ENCODE measurements at regions not wholly inside any gene's neighbourhood (a gene's known extent, or its start where the extent isn't known, plus 50 kb on each side); places are given as distances from the start of the nearest gene placed in this dataset.

- H3K27me3 ChIP-seq (ENCODE audit: control insufficient read depth, insufficient read depth, low read length), result peaks cover 22% of the 10 kb centered on the region
- BruUV-seq (replicated peaks), result no TSS peak
- CTCF ChIA-PET, result no interaction called here
Observed at GRCh38 chr17:79179334-79179733, 104.7 kb downstream of the ENGASE start.

GRCh38 chr17:79177877-79178276 is 103.3 kb downstream of the ENGASE start:
- peaks cover 3% of the 10 kb centered on the region; the same call in 1 of the 2 replicates for H3K4me1 ChIP-seq (ENCODE audit: control insufficient read depth, insufficient read depth, low read length)
- CTCF ChIA-PET, result interaction anchor here (0.6 kb wide), 1 partner anchor 223 kb away, joined by 3 read pairs; no protein-coding TSS in a partner anchor
- no peak for TF ChIP-seq TCF7L2 (IDR thresholded peaks at IDR 0.05; ENCODE audit: low read depth, low read length)
- no peak for TF ChIP-seq REST (IDR thresholded peaks at IDR 0.05; ENCODE audit: insufficient read depth in 1 of 2, low read depth in 2 of 2, low read length in 1 of 2)
- TF ChIP-seq SIN3A (IDR thresholded peaks at IDR 0.05; ENCODE audit: borderline replicate concordance, insufficient read depth, low read depth, low read length), result no peak
- TF ChIP-seq CTCF (IDR thresholded peaks at IDR 0.05), result no peak
- in situ Hi-C loops (cut with HindIII; ENCODE audit: low pct_unique_long_range_greater_than_20kb, low sequenced_read_pairs), result no loop called here
- H3K27ac ChIP-seq (ENCODE audit: low read length), result no peak overlapping the region
- H3K9me3 ChIP-seq (ENCODE audit: control insufficient read depth, insufficient read depth, low read depth, low read length), result no peaks in the 10 kb centered on the region
- POLR2A ChIA-PET, result no interaction called here
- ATAC-seq (no peak), DNase-seq (ENCODE audit: low read depth, low spot score) (no peak)
- no peaks in the 10 kb centered on the region for H3K36me3 ChIP-seq (ENCODE audit: control insufficient read depth, insufficient read depth, low read length)
- peaks cover 20% of the 10 kb centered on the region for H3K27me3 ChIP-seq (ENCODE audit: control insufficient read depth, insufficient read depth, low read length)
- intact Hi-C loops (cut with micrococcal nuclease; ENCODE audit: unreplicated experiment), result no loop called here
- no peak overlapping the region for H3K4me3 ChIP-seq (ENCODE audit: low read depth in 2 of 2, low read length in 2 of 2)
- no TSS peak for BruUV-seq (replicated peaks)

More at GRCh38 chr17:79179334-79179733, 104.7 kb downstream of the ENGASE start:
- Histone ChIP-seq H3K4me1 (ENCODE audit: control insufficient read depth, insufficient read depth, low read length) (peaks cover 3% of the 10 kb centered on the region; the same call in 1 of the 2 replicates), H3K27ac (ENCODE audit: low read length) (no peak overlapping the region), H3K9me3 (ENCODE audit: control insufficient read depth, insufficient read depth, low read depth, low read length) (no peaks in the 10 kb centered on the region), H3K36me3 (ENCODE audit: control insufficient read depth, insufficient read depth, low read length) (no peaks in the 10 kb centered on the region), H3K4me3 (ENCODE audit: low read depth in 2 of 2, low read length in 2 of 2) (no peak overlapping the region)
- ATAC-seq (no peak), DNase-seq (ENCODE audit: low read depth, low spot score) (no peak)
- POLR2A ChIA-PET, result interaction anchor here (0.6 kb wide), 1 partner anchor 231 kb away, joined by 11 read pairs; no protein-coding TSS in a partner anchor
- intact Hi-C loops (cut with micrococcal nuclease; ENCODE audit: unreplicated experiment), result no loop called here
- TF ChIP-seq SIN3A (IDR thresholded peaks at IDR 0.05; ENCODE audit: borderline replicate concordance, insufficient read depth, low read depth, low read length) (no peak), REST (IDR thresholded peaks at IDR 0.05; ENCODE audit: insufficient read depth in 1 of 2, low read depth in 2 of 2, low read length in 1 of 2) (no peak), CTCF (IDR thresholded peaks at IDR 0.05) (no peak), POLR2AphosphoS5 (IDR thresholded peaks at IDR 0.05; ENCODE audit: low read depth, low read length) (no peak)
- in situ Hi-C loops (cut with HindIII; ENCODE audit: low pct_unique_long_range_greater_than_20kb, low sequenced_read_pairs), result no loop called here
